ENCODE measurements at regions not wholly inside any gene's neighbourhood (a gene's known extent, or its start where the extent isn't known, plus 50 kb on each side); places are given as distances from the start of the nearest gene placed in this dataset.

GRCh38 chr9:79115176-79115575 is 456.6 kb upstream of the TLE4 start:
- CTCF ChIA-PET, result no interaction called here
- Histone ChIP-seq H3K9me3 (no peaks in the 10 kb centered on the region; the same call in 2 of the 3 replicates), H3K4me1 (no peaks in the 10 kb centered on the region), H3K4me2 (no peak overlapping the region), H3K4me3 (no peak overlapping the region), H3K27ac (no peak overlapping the region)
- DNase-seq (ENCODE audit: low read depth in 1 of 2, low spot score in 1 of 2), result no peak
- POLR2A ChIA-PET, result no interaction called here
- no peak for FAIRE-seq
- no peak for ATAC-seq
- WGBS (ENCODE audit: missing lambda C conversion rate), result 75% methylated on average over 4 of the region's 4 CpGs
- TF ChIP-seq HMGXB4 (CRISPR knock-in tag; IDR thresholded peaks at IDR 0.05; ENCODE audit: borderline replicate concordance) (no peak), EHMT2 (IDR thresholded peaks at IDR 0.05; ENCODE audit: low read depth) (no peak), MAZ (IDR thresholded peaks at IDR 0.05; ENCODE audit: borderline replicate concordance, low read depth, low read length) (no peak), HOXA7 (CRISPR knock-in tag; IDR thresholded peaks at IDR 0.05) (no peak), MAX (IDR thresholded peaks at IDR 0.05) (no peak), HEYL (CRISPR knock-in tag; IDR thresholded peaks at IDR 0.05) (no peak), RARB (CRISPR knock-in tag; IDR thresholded peaks at IDR 0.05) (no peak)

- ChIA-PET CTCF (no interaction called here), POLR2A (no interaction called here)
- Histone ChIP-seq H3K4me1 (no peaks in the 10 kb centered on the region), H3K27ac (no peak overlapping the region), H3K4me2 (no peak overlapping the region), H3K4me3 (no peak overlapping the region), H3K9me3 (no peaks in the 10 kb centered on the region)
- no peak for TF ChIP-seq CHD2 (IDR thresholded peaks at IDR 0.05; ENCODE audit: low read length, partially characterized antibody)
- TF ChIP-seq RCOR1 (IDR thresholded peaks at IDR 0.05; ENCODE audit: low read depth, low read length), result no peak
- TF ChIP-seq KDM5A (IDR thresholded peaks at IDR 0.05), result no peak
- no peak for TF ChIP-seq MAX (IDR thresholded peaks at IDR 0.05)
- no peak for TF ChIP-seq NPAS2 (CRISPR knock-in tag; IDR thresholded peaks at IDR 0.05; ENCODE audit: borderline replicate concordance)
- no peak for TF ChIP-seq EP300 (IDR thresholded peaks at IDR 0.05)
- TF ChIP-seq USF2 (IDR thresholded peaks at IDR 0.05), result no peak
- no peak for TF ChIP-seq ZSCAN20 (CRISPR knock-in tag; IDR thresholded peaks at IDR 0.05)
- no peak for TF ChIP-seq POLR2A (IDR thresholded peaks at IDR 0.05; ENCODE audit: low read length)
- no peak for TF ChIP-seq HEYL (CRISPR knock-in tag; IDR thresholded peaks at IDR 0.05)
- no peak for TF ChIP-seq RFX5 (IDR thresholded peaks at IDR 0.05)
- no peak for TF ChIP-seq ZC3H11A (IDR thresholded peaks at IDR 0.05)
- no peak for TF ChIP-seq ATOH8 (CRISPR knock-in tag; IDR thresholded peaks at IDR 0.05; ENCODE audit: low read depth)
- TF ChIP-seq E2F6 (IDR thresholded peaks at IDR 0.05; ENCODE audit: borderline replicate concordance, low read depth), result no peak
- TF ChIP-seq NR3C1 (IDR thresholded peaks at IDR 0.05), result no peak
- TF ChIP-seq ZFP36 (IDR thresholded peaks at IDR 0.05; ENCODE audit: borderline replicate concordance, partially characterized antibody), result no peak
- FAIRE-seq, result no peak
- DNase-seq (ENCODE audit: low read depth in 1 of 2, low spot score in 1 of 2), result no peak
- ATAC-seq, result no peak
- WGBS (ENCODE audit: missing lambda C conversion rate), result 91% methylated on average over 3 of the region's 3 CpGs
Measured at GRCh38 chr9:79116041-79116440, 455.7 kb upstream of the TLE4 start.

- no peaks in the 10 kb centered on the region for H3K4me1 ChIP-seq
- DNase-seq (ENCODE audit: low read depth in 1 of 2, low spot score in 1 of 2) (no peak), FAIRE-seq (no peak), ATAC-seq (no peak)
- H3K9me3 ChIP-seq, result no peaks in the 10 kb centered on the region
- H3K4me3 ChIP-seq, result no peak overlapping the region
- H3K4me2 ChIP-seq, result no peak overlapping the region
- ChIA-PET CTCF (no interaction called here), POLR2A (no interaction called here)
- 93% methylated on average over 6 of the region's 6 CpGs for WGBS (ENCODE audit: missing lambda C conversion rate)
- H3K27ac ChIP-seq, result no peak overlapping the region
- TF ChIP-seq MYC (IDR thresholded peaks at IDR 0.05; ENCODE audit: borderline replicate concordance, low read length) (no peak), TFCP2L1 (CRISPR knock-in tag; IDR thresholded peaks at IDR 0.05) (no peak), POLR2A (IDR thresholded peaks at IDR 0.05; ENCODE audit: low read length) (no peak), NR3C1 (IDR thresholded peaks at IDR 0.05) (no peak), ZNF302 (CRISPR knock-in tag; IDR thresholded peaks at IDR 0.05) (no peak), KDM1A (IDR thresholded peaks at IDR 0.05; ENCODE audit: low read depth) (no peak), EHF (CRISPR knock-in tag; IDR thresholded peaks at IDR 0.05) (no peak), ZFP36 (IDR thresholded peaks at IDR 0.05; ENCODE audit: borderline replicate concordance, partially characterized antibody) (no peak), HES2 (IDR thresholded peaks at IDR 0.05) (no peak)
Measured at GRCh38 chr9:79116709-79117108, 455.1 kb upstream of the TLE4 start.
